WI38 (cell line): ENCODE measurements at regions not wholly inside any gene's neighbourhood (a gene's known extent, or its start where the extent isn't known, plus 50 kb on each side); places are given as distances from the start of the nearest gene placed in this dataset.

ENCODE experiments used
- H3K4me3 ChIP-seq: 2 replicates; pipeline ENCODE4 v1.5.1; 2011; ENCODE audit warnings: low read depth, mild to moderate bottlenecking, control low read depth, low read length
- CTCF ChIP-seq: IDR thresholded peaks from 2 replicates; pipeline ENCODE4 v1.5.1; 2012; ENCODE audit warnings: low read depth, mild to moderate bottlenecking, control low read depth, low read length

GRCh38 chr6:130314271-130314670 is 51.5 kb upstream of the TMEM200A start:
- no peak for TF ChIP-seq CTCF
- no peak overlapping the region for H3K4me3 ChIP-seq

- H3K4me3 ChIP-seq = no peak overlapping the region
- TF ChIP-seq CTCF = no peak
Observed at GRCh38 chr6:130313206-130313605, 52.6 kb upstream of the TMEM200A start.

GRCh38 chr6:130309028-130309427 is 56.8 kb upstream of the TMEM200A start:
- no peak for TF ChIP-seq CTCF
- H3K4me3 ChIP-seq = no peak overlapping the region

- H3K4me3 ChIP-seq = no peak overlapping the region
- no peak for TF ChIP-seq CTCF
Observed at GRCh38 chr6:130307752-130308361, 58.0 kb upstream of the TMEM200A start.

GRCh38 chr6:130306377-130306776 is 59.4 kb upstream of the TMEM200A start:
- H3K4me3 ChIP-seq = no peak overlapping the region
- TF ChIP-seq CTCF = no peak

- no peak overlapping the region for H3K4me3 ChIP-seq
- TF ChIP-seq CTCF = no peak
Observed at GRCh38 chr6:130303431-130303830, 62.4 kb upstream of the TMEM200A start.

GRCh38 chr6:130298258-130298657 is 67.6 kb upstream of the TMEM200A start:
- H3K4me3 ChIP-seq = no peak overlapping the region
- TF ChIP-seq CTCF = no peak
